Tibial nerve (tissue), 4 donors: ENCODE measurements at regions not wholly inside any gene's neighbourhood (a gene's known extent, or its start where the extent isn't known, plus 50 kb on each side); places are given as distances from the start of the nearest gene placed in this dataset.
"Not testable (repeated sequence)": the region's sequence is repeated elsewhere in the genome, so short reads cannot be mapped to it uniquely, and the experiment has no call there.

Experiments used
- DNase-seq, 2 donors: peaks; one replicate each; pipeline ENCODE4 v3.0.0-alpha.2; 2019; ENCODE audit warnings: low spot score in 2 of 2
- H3K27ac ChIP-seq, 4 donors: fragments of 200-600 bp; sonication (generic) in 3 of 4; one replicate each; pipeline ENCODE4 v1.5.1; 2017 to 2019; ENCODE audit warnings: mild to moderate bottlenecking in 1 of 4
- H3K27me3 ChIP-seq, 2 donors: fragments of 200-600 bp; sonication (generic) in 1 of 2; one replicate each; pipeline versions ENCODE4 v1.5.1 to v1.6.0; 2017 to 2019
- H3K36me3 ChIP-seq, 3 donors: fragments of 200-600 bp; sonication (generic); one replicate each; pipeline ENCODE4 v1.5.1; 2018 to 2019
- H3K4me1 ChIP-seq, 4 donors: fragments of 200-600 bp; sonication (generic) in 3 of 4; one replicate each; pipeline ENCODE4 v1.5.1; 2017 to 2019
- H3K4me3 ChIP-seq, 4 donors: fragments of 200-600 bp; sonication (generic) in 3 of 4; one replicate each; pipeline ENCODE4 v1.5.1; 2017 to 2019; ENCODE audit warnings: mild to moderate bottlenecking in 1 of 4, moderate library complexity in 1 of 4
- H3K9me3 ChIP-seq, 4 donors: fragments of 200-600 bp; sonication (generic) in 3 of 4; one replicate each; pipeline ENCODE4 v1.5.1; 2017 to 2019
- EP300 ChIP-seq, 2 donors: sonication (generic); formaldehyde crosslinking; IDR thresholded peaks; one replicate each; pipeline ENCODE4 v1.6.1; 2017; ENCODE audit warnings: antibody characterized with exemption in 2 of 2, mild to moderate bottlenecking in 1 of 2
- POLR2A ChIP-seq, 2 donors: fragments of 450-650 bp; IDR thresholded peaks; one replicate each; pipeline ENCODE4 v1.6.1; 2017; ENCODE audit warnings: antibody characterized with exemption in 2 of 2, mild to moderate bottlenecking in 2 of 2, moderate library complexity in 2 of 2
- WGBS, 2 donors: methylation state at CpG; one replicate each; pipeline ENCODE4 v1.1.5; 2018; 5-methylcytosine and 5-hydroxymethylcytosine counted together
- TF ChIP-seq, protein P1 (sequence below), 5 experiments: fragments of 200-600 bp in 3 of 5; fragments of 450-650 bp in 2 of 5; sonication (generic) in 3 of 5; IDR thresholded peaks; one replicate each; pipeline ENCODE4 v1.5.1; 2016 to 2019; ENCODE audit warnings: antibody characterized with exemption in 5 of 5, mild to moderate bottlenecking in 3 of 5, moderate library complexity in 2 of 5

- H3K9me3 ChIP-seq: no peaks in the 10 kb centered on the region
- no peak for DNase-seq
- no peaks in the 10 kb centered on the region for H3K36me3 ChIP-seq
- WGBS, 2 donors: 25 to 35% methylated on average over 1 of the region's 1 CpG
- no peaks in the 10 kb centered on the region for H3K27me3 ChIP-seq
- peaks cover 0 to 4% (median 2%) of the 10 kb centered on the region in 4 donors for H3K4me1 ChIP-seq
- no peak overlapping the region for H3K27ac ChIP-seq
- no peak overlapping the region for H3K4me3 ChIP-seq
- TF ChIP-seq, protein P1, sequence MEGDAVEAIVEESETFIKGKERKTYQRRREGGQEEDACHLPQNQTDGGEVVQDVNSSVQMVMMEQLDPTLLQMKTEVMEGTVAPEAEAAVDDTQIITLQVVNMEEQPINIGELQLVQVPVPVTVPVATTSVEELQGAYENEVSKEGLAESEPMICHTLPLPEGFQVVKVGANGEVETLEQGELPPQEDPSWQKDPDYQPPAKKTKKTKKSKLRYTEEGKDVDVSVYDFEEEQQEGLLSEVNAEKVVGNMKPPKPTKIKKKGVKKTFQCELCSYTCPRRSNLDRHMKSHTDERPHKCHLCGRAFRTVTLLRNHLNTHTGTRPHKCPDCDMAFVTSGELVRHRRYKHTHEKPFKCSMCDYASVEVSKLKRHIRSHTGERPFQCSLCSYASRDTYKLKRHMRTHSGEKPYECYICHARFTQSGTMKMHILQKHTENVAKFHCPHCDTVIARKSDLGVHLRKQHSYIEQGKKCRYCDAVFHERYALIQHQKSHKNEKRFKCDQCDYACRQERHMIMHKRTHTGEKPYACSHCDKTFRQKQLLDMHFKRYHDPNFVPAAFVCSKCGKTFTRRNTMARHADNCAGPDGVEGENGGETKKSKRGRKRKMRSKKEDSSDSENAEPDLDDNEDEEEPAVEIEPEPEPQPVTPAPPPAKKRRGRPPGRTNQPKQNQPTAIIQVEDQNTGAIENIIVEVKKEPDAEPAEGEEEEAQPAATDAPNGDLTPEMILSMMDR (IDR thresholded peaks at IDR 0.05): no peak
- TF ChIP-seq POLR2A (IDR thresholded peaks at IDR 0.05): no peak
- TF ChIP-seq EP300 (IDR thresholded peaks at IDR 0.05): no peak
Measured at GRCh38 chr1:219413536-219413935, 199.4 kb downstream of the ZC3H11B start.

DNA sequence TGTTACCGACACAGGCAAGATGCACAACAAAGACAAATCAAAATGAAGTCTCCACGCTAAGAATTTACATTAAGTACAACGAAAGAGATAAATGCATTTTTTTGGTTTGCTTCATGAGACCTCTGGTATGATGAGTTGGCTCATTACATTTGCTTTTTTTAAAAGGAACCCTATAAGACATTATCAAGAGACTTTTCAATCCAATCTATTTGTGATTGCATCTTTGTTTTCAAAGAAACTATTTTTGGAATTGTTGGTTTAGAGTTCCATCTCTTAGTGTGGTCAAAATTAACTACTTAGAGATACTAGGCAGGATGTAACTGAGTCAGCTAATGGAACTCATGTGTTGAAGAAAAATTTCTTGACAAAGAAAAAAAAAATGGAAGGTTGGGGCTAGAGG, 200.1 kb downstream of the ZC3H11B start:
- peaks cover 0 to 4% (median 2%) of the 10 kb centered on the region in 4 donors for H3K4me1 ChIP-seq
- no peak overlapping the region for H3K27ac ChIP-seq
- no peak overlapping the region for H3K4me3 ChIP-seq
- H3K36me3 ChIP-seq: no peaks in the 10 kb centered on the region
- H3K27me3 ChIP-seq: no peaks in the 10 kb centered on the region
- DNase-seq: no peak
- no peaks in the 10 kb centered on the region for H3K9me3 ChIP-seq
- 78 to 88% methylated on average over 3 of the region's 3 CpGs for WGBS, 2 donors
- TF ChIP-seq, protein P1 (IDR thresholded peaks at IDR 0.05): no peak
- no peak for TF ChIP-seq POLR2A (IDR thresholded peaks at IDR 0.05)
- TF ChIP-seq EP300 (IDR thresholded peaks at IDR 0.05): no peak

DNA sequence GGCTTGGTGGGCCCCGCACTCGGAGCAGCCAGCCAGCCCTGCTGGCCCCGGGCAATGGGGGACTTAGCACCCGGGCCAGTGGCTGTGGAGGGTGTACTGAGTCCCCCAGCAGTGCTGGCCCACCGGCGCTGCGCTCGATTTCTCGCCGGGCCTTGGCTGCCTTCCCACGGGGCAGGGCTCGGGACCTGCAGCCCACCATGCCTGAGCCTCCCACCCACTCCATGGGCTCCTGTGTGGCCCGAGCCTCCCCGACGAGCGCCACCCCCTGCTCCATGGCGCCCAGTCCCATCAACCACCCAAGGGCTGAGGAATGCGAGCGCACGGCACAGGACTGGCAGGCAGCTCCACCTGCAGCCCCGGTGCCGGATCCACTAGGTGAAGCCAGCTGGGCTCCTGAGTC, 202.2 kb downstream of the ZC3H11B start:
- H3K27ac ChIP-seq, DNase-seq, H3K4me3 ChIP-seq, H3K4me1 ChIP-seq, H3K36me3 ChIP-seq, H3K27me3 ChIP-seq, H3K9me3 ChIP-seq: not testable (repeated sequence)
- 93 to 100% methylated on average over 1 to 6 of the region's 22 CpGs for WGBS, 2 donors

DNA sequence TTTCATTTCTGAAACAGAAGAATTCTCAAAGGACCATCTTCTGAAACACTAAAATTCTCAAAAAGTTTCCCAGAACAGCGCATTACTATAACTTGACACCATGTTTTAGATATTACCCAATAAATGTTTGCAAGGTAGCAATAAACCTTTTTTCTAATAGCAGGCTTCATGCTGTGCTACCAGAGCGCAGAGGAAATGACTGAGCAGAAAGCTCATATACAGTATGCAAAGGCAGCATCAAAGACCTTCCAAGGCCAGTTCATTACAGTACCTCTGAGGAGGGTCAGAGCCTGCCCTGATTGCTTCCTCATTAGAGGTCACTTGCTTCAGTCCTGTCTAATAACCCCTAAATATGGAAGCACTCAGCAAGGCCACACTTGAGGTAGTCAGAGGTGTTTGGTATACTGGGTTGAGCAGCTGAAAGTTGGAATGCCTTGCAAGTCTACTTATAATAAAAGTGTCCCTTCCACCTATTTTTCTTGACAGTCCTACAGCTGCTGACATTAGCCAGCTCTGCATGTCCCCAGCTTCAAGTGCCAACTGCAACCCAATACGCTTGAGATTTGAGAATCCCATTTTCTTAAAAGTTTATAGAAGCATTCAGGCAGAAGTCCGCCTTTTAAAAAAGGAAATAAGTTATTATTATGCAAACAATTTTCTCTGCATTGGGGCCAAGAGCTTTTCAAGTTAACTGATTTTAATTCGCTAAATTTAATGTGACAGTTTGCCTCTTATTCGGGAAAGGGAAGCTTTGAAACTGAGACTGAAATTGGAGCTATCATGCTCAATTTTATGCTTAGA, 207.2 kb downstream of the ZC3H11B start:
- Histone ChIP-seq H3K4me1 (peaks cover 0 to 3% (median 0%) of the 10 kb centered on the region in 4 donors), H3K36me3 (no peaks in the 10 kb centered on the region), H3K27ac (no peak overlapping the region), H3K27me3 (no peaks in the 10 kb centered on the region), H3K4me3 (no peak overlapping the region), H3K9me3 (no peaks in the 10 kb centered on the region)
- TF ChIP-seq EP300 (IDR thresholded peaks at IDR 0.05) (no peak), POLR2A (IDR thresholded peaks at IDR 0.05) (no peak)
- TF ChIP-seq, protein P1 (IDR thresholded peaks at IDR 0.05): no peak
- WGBS, 2 donors: 90 to 97% methylated on average over 6 of the region's 6 CpGs
- no peak for DNase-seq

- H3K27ac ChIP-seq: no peak overlapping the region
- no peaks in the 10 kb centered on the region for H3K27me3 ChIP-seq
- no peak for TF ChIP-seq POLR2A (IDR thresholded peaks at IDR 0.05)
- TF ChIP-seq EP300 (IDR thresholded peaks at IDR 0.05): no peak
- TF ChIP-seq, protein P1 (IDR thresholded peaks at IDR 0.05): no peak
- no peak for DNase-seq
- H3K36me3 ChIP-seq: no peaks in the 10 kb centered on the region
- WGBS, 2 donors: 85 to 90% methylated on average over 1 of the region's 1 CpG
- H3K9me3 ChIP-seq: no peaks in the 10 kb centered on the region
- H3K4me3 ChIP-seq: no peak overlapping the region
- peaks cover 0 to 3% (median 0%) of the 10 kb centered on the region in 4 donors for H3K4me1 ChIP-seq
Measured at GRCh38 chr1:219404629-219405028, 208.3 kb downstream of the ZC3H11B start.
